ENCODE measurements at regions not wholly inside any gene's neighbourhood (a gene's known extent, or its start where the extent isn't known, plus 50 kb on each side); places are given as distances from the start of the nearest gene placed in this dataset.

- TF ChIP-seq, protein P1, sequence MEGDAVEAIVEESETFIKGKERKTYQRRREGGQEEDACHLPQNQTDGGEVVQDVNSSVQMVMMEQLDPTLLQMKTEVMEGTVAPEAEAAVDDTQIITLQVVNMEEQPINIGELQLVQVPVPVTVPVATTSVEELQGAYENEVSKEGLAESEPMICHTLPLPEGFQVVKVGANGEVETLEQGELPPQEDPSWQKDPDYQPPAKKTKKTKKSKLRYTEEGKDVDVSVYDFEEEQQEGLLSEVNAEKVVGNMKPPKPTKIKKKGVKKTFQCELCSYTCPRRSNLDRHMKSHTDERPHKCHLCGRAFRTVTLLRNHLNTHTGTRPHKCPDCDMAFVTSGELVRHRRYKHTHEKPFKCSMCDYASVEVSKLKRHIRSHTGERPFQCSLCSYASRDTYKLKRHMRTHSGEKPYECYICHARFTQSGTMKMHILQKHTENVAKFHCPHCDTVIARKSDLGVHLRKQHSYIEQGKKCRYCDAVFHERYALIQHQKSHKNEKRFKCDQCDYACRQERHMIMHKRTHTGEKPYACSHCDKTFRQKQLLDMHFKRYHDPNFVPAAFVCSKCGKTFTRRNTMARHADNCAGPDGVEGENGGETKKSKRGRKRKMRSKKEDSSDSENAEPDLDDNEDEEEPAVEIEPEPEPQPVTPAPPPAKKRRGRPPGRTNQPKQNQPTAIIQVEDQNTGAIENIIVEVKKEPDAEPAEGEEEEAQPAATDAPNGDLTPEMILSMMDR (IDR thresholded peaks at IDR 0.05), result no peak
- TF ChIP-seq POLR2A (IDR thresholded peaks at IDR 0.05), result no peak
Measured at GRCh38 chr1:2859881-2860430, 58.5 kb upstream of the TTC34 start.

Data from adrenal gland (tissue), 5 donors.